HEK293 (cell line): ENCODE measurements at regions not wholly inside any gene's neighbourhood (a gene's known extent, or its start where the extent isn't known, plus 50 kb on each side); places are given as distances from the start of the nearest gene placed in this dataset.
A peak's percentile ranks its signal among the peaks of the same experiment; 100 is the strongest.

ENCODE experiments used
- CTCF ChIA-PET: fragments of 350-600 bp; formaldehyde crosslinking; extraction: SDS; loops from one replicate; lab custom pipeline; 2021; ENCODE audit warnings: antibody characterized with exemption; lab: Yijun Ruan, JAX
- POLR2A ChIA-PET: fragments of 300-600 bp; formaldehyde crosslinking; extraction: SDS; loops from one replicate; lab custom pipeline; 2020; ENCODE audit warnings: antibody characterized with exemption, inconsistent platforms; lab: Yijun Ruan, JAX
- H3K27ac ChIP-seq: fragments of 200-500 bp; sonication (Bioruptor generic); 2 replicates; pipeline ENCODE4 v1.5.1; 2014; ENCODE audit warnings: low read depth, low read length, control low read depth, inconsistent platforms; ENCODE audit errors: extremely low read depth
- H3K36me3 ChIP-seq, 2 experiments: fragments of 200-500 bp in 1 of 2; sonication (Bioruptor generic) in 1 of 2; 1 replicate in 1 of 2; 2 replicates in 1 of 2; pipeline ENCODE4 v1.5.1; 2014 to 2017; ENCODE audit warnings: inconsistent platforms in 2 of 2, low read length in 2 of 2; ENCODE audit not compliant: control insufficient read depth in 2 of 2, insufficient read depth in 1 of 2
- H3K4me1 ChIP-seq: fragments of 200-500 bp; sonication (Bioruptor generic); 2 replicates; pipeline ENCODE4 v1.5.1; 2014; ENCODE audit warnings: mild to moderate bottlenecking, low read length, inconsistent platforms; ENCODE audit not compliant: control insufficient read depth, insufficient read depth
- H3K4me3 ChIP-seq: 2 replicates; pipeline ENCODE4 v1.5.1; 2011; ENCODE audit warnings: low read depth, mild to moderate bottlenecking, control low read depth, low read length, moderate library complexity
- H3K9me3 ChIP-seq: fragments of 200-500 bp; sonication (Bioruptor generic); 2 replicates; pipeline ENCODE4 v1.5.1; 2014; ENCODE audit warnings: low read depth, low read length, inconsistent platforms; ENCODE audit not compliant: control insufficient read depth, insufficient read depth
- HOXC10 ChIP-seq: sonication (generic); formaldehyde crosslinking; IDR thresholded peaks from 2 replicates; pipeline ENCODE4 v1.8.1; 2023; ENCODE audit warnings: mild to moderate bottlenecking, missing genetic modification reagents
- SETDB1 ChIP-seq: IDR thresholded peaks from one replicate; pipeline ENCODE4 v1.6.1; 2017; ENCODE audit warnings: mild to moderate bottlenecking, low read length, moderate library complexity, mixed read lengths; ENCODE audit not compliant: insufficient read length
- SP2 ChIP-seq: fragments of 450-650 bp; formaldehyde crosslinking; IDR thresholded peaks from 2 replicates; pipeline ENCODE4 v1.5.1; 2016; ENCODE audit warnings: missing biosample characterization, missing genetic modification characterization
- YY2 ChIP-seq: fragments of 450-650 bp; formaldehyde crosslinking; IDR thresholded peaks from 2 replicates; pipeline ENCODE4 v1.5.1; 2016; ENCODE audit warnings: missing biosample characterization, missing genetic modification characterization
- ZFP69B ChIP-seq: fragments of 450-650 bp; formaldehyde crosslinking; IDR thresholded peaks from 2 replicates; pipeline ENCODE4 v1.5.1; 2016; ENCODE audit warnings: missing biosample characterization, missing genetic modification characterization
- ZNF157 ChIP-seq: fragments of 450-650 bp; formaldehyde crosslinking; IDR thresholded peaks from 2 replicates; pipeline ENCODE4 v1.5.1; 2016; ENCODE audit warnings: missing biosample characterization, missing genetic modification characterization
- ZNF174 ChIP-seq: fragments of 450-650 bp; formaldehyde crosslinking; IDR thresholded peaks from 2 replicates; pipeline ENCODE4 v1.5.0; 2017; ENCODE audit warnings: missing biosample characterization, mild to moderate bottlenecking, missing genetic modification characterization
- ZNF19 ChIP-seq: fragments of 450-650 bp; formaldehyde crosslinking; IDR thresholded peaks from 2 replicates; pipeline ENCODE4; 2016; ENCODE audit warnings: missing biosample characterization, missing genetic modification characterization, low read depth
- ZNF202 ChIP-seq: fragments of 450-650 bp; formaldehyde crosslinking; IDR thresholded peaks from 2 replicates; pipeline ENCODE4 v1.5.1; 2016; ENCODE audit warnings: missing biosample characterization, missing genetic modification characterization, borderline replicate concordance
- ZNF280C ChIP-seq: fragments of 450-650 bp; formaldehyde crosslinking; IDR thresholded peaks from 2 replicates; pipeline ENCODE4 v1.5.1; 2016; ENCODE audit warnings: missing biosample characterization, missing genetic modification characterization
- ZNF423 ChIP-seq: fragments of 450-650 bp; formaldehyde crosslinking; IDR thresholded peaks from 2 replicates; pipeline ENCODE4 v1.5.1; 2016; ENCODE audit warnings: missing biosample characterization, missing genetic modification characterization
- ZNF510 ChIP-seq: fragments of 450-650 bp; formaldehyde crosslinking; IDR thresholded peaks from 2 replicates; pipeline ENCODE4 v1.5.1; 2018; ENCODE audit warnings: mild to moderate bottlenecking, missing genetic modification characterization, missing biosample characterization; ENCODE audit not compliant: insufficient replicate concordance
- ZNF585B ChIP-seq: fragments of 450-650 bp; formaldehyde crosslinking; IDR thresholded peaks from 2 replicates; pipeline ENCODE4 v1.5.1; 2016; ENCODE audit warnings: missing biosample characterization, missing genetic modification characterization
- ZNF629 ChIP-seq: fragments of 450-650 bp; formaldehyde crosslinking; IDR thresholded peaks from 2 replicates; pipeline ENCODE4 v1.5.1; 2017; ENCODE audit warnings: missing biosample characterization, missing genetic modification characterization
- ZNF664 ChIP-seq: fragments of 450-650 bp; formaldehyde crosslinking; IDR thresholded peaks from 2 replicates; pipeline ENCODE4 v1.5.1; 2016; ENCODE audit warnings: missing biosample characterization, missing genetic modification characterization
- ZNF785 ChIP-seq: fragments of 450-650 bp; formaldehyde crosslinking; IDR thresholded peaks from 2 replicates; pipeline ENCODE4 v1.5.1; 2016; ENCODE audit warnings: missing biosample characterization, missing genetic modification characterization
- ZSCAN30 ChIP-seq: fragments of 450-650 bp; IDR thresholded peaks from 2 replicates; pipeline ENCODE4 v1.5.1; 2018; ENCODE audit warnings: missing biosample characterization, mild to moderate bottlenecking, missing genetic modification characterization, moderate library complexity
- ZSCAN5A ChIP-seq: fragments of 450-650 bp; formaldehyde crosslinking; IDR thresholded peaks from 2 replicates; pipeline ENCODE4 v1.5.1; 2016; ENCODE audit warnings: missing biosample characterization, missing genetic modification characterization
- TF ChIP-seq, protein P1 (sequence below): fragments of 450-650 bp; IDR thresholded peaks from 2 replicates; pipeline ENCODE4 v1.5.1; 2018; ENCODE audit warnings: missing biosample characterization, mild to moderate bottlenecking, missing genetic modification characterization

DNA sequence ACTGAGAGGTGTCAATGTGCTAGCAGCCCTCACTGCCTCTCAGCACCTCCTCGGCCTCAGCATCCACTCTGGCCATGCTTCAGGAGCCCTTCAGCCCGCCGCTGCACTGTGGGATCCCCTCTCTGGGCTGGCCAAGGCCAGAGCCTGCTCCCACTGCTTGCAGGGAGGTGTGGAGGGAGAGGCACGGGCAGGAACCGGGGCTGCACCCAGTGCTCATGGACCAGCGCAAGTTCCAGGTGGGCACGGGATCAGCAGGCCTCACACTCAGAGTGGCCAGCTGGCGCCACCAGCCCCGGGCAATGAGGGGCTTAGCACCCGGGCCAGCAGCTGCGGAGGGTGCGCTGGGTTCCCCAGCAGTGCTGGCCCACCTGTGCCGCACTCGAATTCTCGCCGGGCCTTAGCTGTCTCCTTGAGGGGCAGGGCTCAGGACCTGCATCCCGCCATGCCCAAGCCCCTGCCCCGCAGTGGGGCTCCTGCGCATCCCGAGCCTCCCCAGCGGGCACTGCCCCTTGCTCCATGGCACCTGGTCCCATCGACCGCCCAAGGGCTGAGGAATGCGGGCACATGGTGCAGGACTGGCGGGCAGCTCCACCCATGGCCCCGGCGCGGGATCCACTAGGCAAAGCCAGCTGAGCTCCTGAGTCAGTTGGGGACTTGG is 80.4 kb upstream of the MANEA start:
- Histone ChIP-seq H3K36me3 (no peaks in the 10 kb centered on the region), H3K4me3 (no peak overlapping the region), H3K9me3 (no peaks in the 10 kb centered on the region)
- ChIA-PET POLR2A (no interaction called here), CTCF (no interaction called here)
- TF ChIP-seq ZNF280C (tag by site-specific recombination) = no peak
- no peak for TF ChIP-seq ZNF629 (tag by site-specific recombination)
- TF ChIP-seq ZNF202 (tag by site-specific recombination) = peak; percentile 82; the same call in 1 of the 2 replicates
- TF ChIP-seq, all 188 proteins: peak for 1
- no peak overlapping the region for H3K27ac ChIP-seq
- no peaks in the 10 kb centered on the region for H3K4me1 ChIP-seq

DNA sequence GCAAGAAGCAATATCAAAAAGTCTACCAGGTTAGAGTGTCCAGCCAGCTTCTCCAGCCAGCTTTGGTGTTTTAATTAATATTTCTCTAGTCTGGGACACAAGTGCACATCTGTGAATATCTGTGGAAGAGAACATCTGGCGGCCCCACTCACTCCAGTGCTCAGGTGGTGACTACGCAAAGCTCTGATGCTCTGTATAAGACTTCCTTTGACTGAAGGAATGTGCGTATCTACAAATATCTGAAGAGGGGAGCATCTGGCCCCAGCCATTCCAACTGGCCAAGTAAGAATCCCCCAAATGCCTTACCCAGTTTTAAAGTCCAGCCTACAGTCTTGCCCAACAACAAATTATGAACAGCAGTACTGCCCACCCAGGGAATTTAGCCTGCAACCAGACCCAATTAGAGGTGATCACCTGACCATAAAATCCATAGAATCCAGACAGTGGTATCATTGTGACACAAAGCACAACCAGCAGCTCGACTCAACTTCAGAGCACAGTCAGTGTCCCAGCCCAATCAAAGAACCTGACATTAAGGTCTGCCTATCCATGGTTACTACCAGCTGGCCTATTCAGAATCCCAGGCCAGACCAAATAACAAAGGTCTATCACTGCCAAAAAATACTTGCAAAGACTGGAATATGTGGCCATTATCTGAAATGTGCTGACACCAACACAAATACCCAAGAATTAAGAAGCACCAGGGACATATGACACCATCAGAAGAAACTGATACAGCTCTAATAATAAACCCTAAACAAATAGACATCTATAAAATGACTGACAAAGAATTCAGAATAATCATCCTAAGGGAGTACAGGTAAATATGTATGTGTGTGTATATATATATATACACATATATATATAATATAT is 76.1 kb upstream of the MANEA start:
- Histone ChIP-seq H3K4me1 (no peaks in the 10 kb centered on the region), H3K4me3 (no peak overlapping the region), H3K36me3 (no peaks in the 10 kb centered on the region), H3K27ac (no peak overlapping the region), H3K9me3 (no peaks in the 10 kb centered on the region)
- ChIA-PET POLR2A (no interaction called here), CTCF (no interaction called here)
- TF ChIP-seq, protein P1, sequence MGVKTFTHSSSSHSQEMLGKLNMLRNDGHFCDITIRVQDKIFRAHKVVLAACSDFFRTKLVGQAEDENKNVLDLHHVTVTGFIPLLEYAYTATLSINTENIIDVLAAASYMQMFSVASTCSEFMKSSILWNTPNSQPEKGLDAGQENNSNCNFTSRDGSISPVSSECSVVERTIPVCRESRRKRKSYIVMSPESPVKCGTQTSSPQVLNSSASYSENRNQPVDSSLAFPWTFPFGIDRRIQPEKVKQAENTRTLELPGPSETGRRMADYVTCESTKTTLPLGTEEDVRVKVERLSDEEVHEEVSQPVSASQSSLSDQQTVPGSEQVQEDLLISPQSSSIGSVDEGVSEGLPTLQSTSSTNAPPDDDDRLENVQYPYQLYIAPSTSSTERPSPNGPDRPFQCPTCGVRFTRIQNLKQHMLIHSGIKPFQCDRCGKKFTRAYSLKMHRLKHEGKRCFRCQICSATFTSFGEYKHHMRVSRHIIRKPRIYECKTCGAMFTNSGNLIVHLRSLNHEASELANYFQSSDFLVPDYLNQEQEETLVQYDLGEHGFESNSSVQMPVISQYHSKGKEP = no peak
- TF ChIP-seq ZSCAN30 (no peak), ZNF785 (no peak), ZNF19 (tag by site-specific recombination) (no peak), SP2 (tag by site-specific recombination) (no peak), ZNF157 (tag by site-specific recombination) (no peak), ZNF423 (tag by site-specific recombination) (no peak), HOXC10 (CRISPR knock-in tag) (no peak), ZNF664 (tag by site-specific recombination) (no peak), ZNF585B (tag by site-specific recombination) (no peak), ZNF174 (tag by site-specific recombination) (no peak), YY2 (tag by site-specific recombination) (no peak), ZSCAN5A (tag by site-specific recombination) (no peak)

- TF ChIP-seq ZNF510 (tag by site-specific recombination) = peak; percentile 19
- TF ChIP-seq ZFP69B (tag by site-specific recombination) = no peak
- peak; percentile 90 for TF ChIP-seq SETDB1
- POLR2A ChIA-PET = no interaction called here
- Histone ChIP-seq H3K4me3 (no peak overlapping the region), H3K27ac (no peak overlapping the region), H3K36me3 (no peaks in the 10 kb centered on the region), H3K4me1 (no peaks in the 10 kb centered on the region), H3K9me3 (no peaks in the 10 kb centered on the region)
- CTCF ChIA-PET = no interaction called here
Observed at GRCh38 chr6:95503568-95503967, 73.8 kb upstream of the MANEA start.
